Uterus (tissue), 3 donors: ENCODE measurements at regions not wholly inside any gene's neighbourhood (a gene's known extent, or its start where the extent isn't known, plus 50 kb on each side); places are given as distances from the start of the nearest gene placed in this dataset.
"Not testable (repeated sequence)": the region's sequence is repeated elsewhere in the genome, so short reads cannot be mapped to it uniquely, and the experiment has no call there.

Experiments
- DNase-seq, 2 donors: peaks; one replicate each; pipeline ENCODE4 v3.0.0-alpha.2; 2019 to 2020
- H3K27ac ChIP-seq, 2 donors: fragments of 200-600 bp; sonication (generic); 1 replicate in 1 of 2; 2 replicates in 1 of 2; pipeline ENCODE4 v1.5.1; 2016 to 2018
- H3K27me3 ChIP-seq, 2 donors: fragments of 200-600 bp; sonication (generic); one replicate each; pipeline ENCODE4 v1.5.1; 2018 to 2019; ENCODE audit warnings: control low read depth in 1 of 2
- H3K36me3 ChIP-seq, 2 donors: fragments of 200-600 bp; sonication (generic); one replicate each; pipeline ENCODE4 v1.5.1; 2019; ENCODE audit warnings: control low read depth in 1 of 2
- H3K4me1 ChIP-seq, 2 donors: fragments of 200-600 bp; sonication (generic); one replicate each; pipeline ENCODE4 v1.5.1; 2018 to 2019; ENCODE audit warnings: control low read depth in 1 of 2
- H3K4me3 ChIP-seq, 2 donors: fragments of 200-600 bp; sonication (generic); 1 replicate in 1 of 2; 2 replicates in 1 of 2; pipeline ENCODE4 v1.5.1; 2018 to 2019; ENCODE audit warnings: mild to moderate bottlenecking in 1 of 2
- H3K9me3 ChIP-seq, 2 donors: fragments of 200-600 bp; sonication (generic); one replicate each; pipeline ENCODE4 v1.5.1; 2019; ENCODE audit warnings: control low read depth in 1 of 2
- POLR2A ChIP-seq, 2 donors: fragments of 450-650 bp; IDR thresholded peaks; one replicate each; pipeline ENCODE4 v1.6.1; 2016; ENCODE audit warnings: antibody characterized with exemption in 2 of 2, mild to moderate bottlenecking in 1 of 2, moderate library complexity in 1 of 2
- intact Hi-C: fragments of 100-400 bp; cut with DNase I; formaldehyde crosslinking; loops from one replicate; pipeline ENCODE4 v1.15.1; 2023; ENCODE audit warnings: low total_unique reads
- TF ChIP-seq, protein P1 (sequence below), 4 experiments: fragments of 200-600 bp in 2 of 4; fragments of 450-650 bp in 2 of 4; sonication (generic) in 2 of 4; IDR thresholded peaks; one replicate each; pipeline ENCODE4 v1.5.1; 2016 to 2019; ENCODE audit warnings: antibody characterized with exemption in 4 of 4, mild to moderate bottlenecking in 2 of 4, moderate library complexity in 1 of 4
- donor health status: DM: yes; HTN: yes; CAD: no.

- intact Hi-C loops: no loop called here
- H3K27ac ChIP-seq: no peak overlapping the region
- no peaks in the 10 kb centered on the region for H3K4me1 ChIP-seq
- H3K4me3 ChIP-seq: no peak overlapping the region
- no peaks in the 10 kb centered on the region for H3K27me3 ChIP-seq
- no peaks in the 10 kb centered on the region for H3K9me3 ChIP-seq
- TF ChIP-seq, protein P1, sequence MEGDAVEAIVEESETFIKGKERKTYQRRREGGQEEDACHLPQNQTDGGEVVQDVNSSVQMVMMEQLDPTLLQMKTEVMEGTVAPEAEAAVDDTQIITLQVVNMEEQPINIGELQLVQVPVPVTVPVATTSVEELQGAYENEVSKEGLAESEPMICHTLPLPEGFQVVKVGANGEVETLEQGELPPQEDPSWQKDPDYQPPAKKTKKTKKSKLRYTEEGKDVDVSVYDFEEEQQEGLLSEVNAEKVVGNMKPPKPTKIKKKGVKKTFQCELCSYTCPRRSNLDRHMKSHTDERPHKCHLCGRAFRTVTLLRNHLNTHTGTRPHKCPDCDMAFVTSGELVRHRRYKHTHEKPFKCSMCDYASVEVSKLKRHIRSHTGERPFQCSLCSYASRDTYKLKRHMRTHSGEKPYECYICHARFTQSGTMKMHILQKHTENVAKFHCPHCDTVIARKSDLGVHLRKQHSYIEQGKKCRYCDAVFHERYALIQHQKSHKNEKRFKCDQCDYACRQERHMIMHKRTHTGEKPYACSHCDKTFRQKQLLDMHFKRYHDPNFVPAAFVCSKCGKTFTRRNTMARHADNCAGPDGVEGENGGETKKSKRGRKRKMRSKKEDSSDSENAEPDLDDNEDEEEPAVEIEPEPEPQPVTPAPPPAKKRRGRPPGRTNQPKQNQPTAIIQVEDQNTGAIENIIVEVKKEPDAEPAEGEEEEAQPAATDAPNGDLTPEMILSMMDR (IDR thresholded peaks at IDR 0.05): no peak
- no peak for TF ChIP-seq POLR2A (IDR thresholded peaks at IDR 0.05)
- no peak for DNase-seq
- no peaks in the 10 kb centered on the region for H3K36me3 ChIP-seq
Observed at GRCh38 chr18:56487801-56488200, 150.6 kb downstream of the TXNL1 start.

- Histone ChIP-seq H3K9me3 (no peaks in the 10 kb centered on the region), H3K4me1 (no peaks in the 10 kb centered on the region), H3K4me3 (no peak overlapping the region), H3K27ac (no peak overlapping the region), H3K36me3 (no peaks in the 10 kb centered on the region), H3K27me3 (no peaks in the 10 kb centered on the region)
- DNase-seq: no peak
- TF ChIP-seq, protein P1 (IDR thresholded peaks at IDR 0.05): no peak
- intact Hi-C loops: no loop called here
Observed at GRCh38 chr18:56483386-56483785, 155.0 kb downstream of the TXNL1 start.

- H3K4me1 ChIP-seq, intact Hi-C loops, DNase-seq, H3K27me3 ChIP-seq, H3K4me3 ChIP-seq, H3K27ac ChIP-seq, H3K36me3 ChIP-seq, H3K9me3 ChIP-seq: not testable (repeated sequence)
Observed at GRCh38 chr18:56482813-56483212, 155.6 kb downstream of the TXNL1 start.

DNA sequence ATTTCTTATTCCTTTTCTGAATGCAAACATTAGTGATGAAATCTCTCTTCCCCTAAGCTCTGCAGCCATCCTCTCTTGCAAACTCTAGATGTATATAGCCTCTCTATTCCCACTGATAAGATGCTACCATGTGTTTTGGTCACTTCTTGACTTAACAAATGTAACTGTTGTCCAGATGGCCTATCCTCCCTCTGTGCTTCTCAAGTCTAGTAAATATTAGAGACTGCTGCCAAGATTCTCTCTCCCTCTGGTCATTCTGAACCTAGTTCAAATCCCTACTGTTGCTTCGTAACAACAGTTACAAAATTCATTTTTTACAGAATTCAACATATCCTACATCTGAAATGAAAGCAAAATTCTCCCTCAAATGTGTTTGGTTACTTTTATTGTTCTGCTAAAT lies 156.6 kb downstream of the TXNL1 start:
- H3K4me1 ChIP-seq: no peaks in the 10 kb centered on the region
- H3K9me3 ChIP-seq: no peaks in the 10 kb centered on the region
- no peaks in the 10 kb centered on the region for H3K27me3 ChIP-seq
- no peaks in the 10 kb centered on the region for H3K36me3 ChIP-seq
- DNase-seq: no peak
- intact Hi-C loops: no loop called here
- no peak overlapping the region for H3K27ac ChIP-seq
- TF ChIP-seq, protein P1 (IDR thresholded peaks at IDR 0.05): no peak
- no peak for TF ChIP-seq POLR2A (IDR thresholded peaks at IDR 0.05)
- H3K4me3 ChIP-seq: no peak overlapping the region

GRCh38 chr18:56479841-56480240 lies 158.6 kb downstream of the TXNL1 start:
- Histone ChIP-seq H3K27ac (no peak overlapping the region), H3K9me3 (no peaks in the 10 kb centered on the region), H3K27me3 (no peaks in the 10 kb centered on the region), H3K4me3 (no peak overlapping the region), H3K36me3 (no peaks in the 10 kb centered on the region), H3K4me1 (no peaks in the 10 kb centered on the region)
- intact Hi-C loops: no loop called here
- no peak for TF ChIP-seq POLR2A (IDR thresholded peaks at IDR 0.05)
- TF ChIP-seq, protein P1 (IDR thresholded peaks at IDR 0.05): no peak
- no peak for DNase-seq

GRCh38 chr18:56475250-56475649 lies 163.1 kb downstream of the TXNL1 start:
- Histone ChIP-seq H3K9me3 (no peaks in the 10 kb centered on the region), H3K27ac (no peak overlapping the region), H3K4me3 (no peak overlapping the region), H3K4me1 (no peaks in the 10 kb centered on the region), H3K27me3 (no peaks in the 10 kb centered on the region), H3K36me3 (no peaks in the 10 kb centered on the region)
- intact Hi-C loops: no loop called here
- DNase-seq: no peak
- TF ChIP-seq, protein P1 (IDR thresholded peaks at IDR 0.05): no peak
- no peak for TF ChIP-seq POLR2A (IDR thresholded peaks at IDR 0.05)
